Esophagus (tissue), 2 donors: ENCODE measurements at regions not wholly inside any gene's neighbourhood (a gene's known extent, or its start where the extent isn't known, plus 50 kb on each side); places are given as distances from the start of the nearest gene placed in this dataset.

Experiments
- H3K27ac ChIP-seq, 2 donors: one replicate each; pipeline ENCODE4 v1.5.1; 2013; ENCODE audit warnings: low read depth in 2 of 2, mild to moderate bottlenecking in 2 of 2, inconsistent platforms in 1 of 2, low read length in 1 of 2, moderate library complexity in 1 of 2
- H3K27me3 ChIP-seq, 2 donors: one replicate each; pipeline ENCODE4 v1.6.1; 2013; ENCODE audit warnings: low read length in 2 of 2, control low read depth in 1 of 2, mild to moderate bottlenecking in 1 of 2; ENCODE audit not compliant: insufficient read depth in 2 of 2, control insufficient read depth in 1 of 2
- H3K36me3 ChIP-seq, 2 donors: one replicate each; pipeline ENCODE4 v1.6.1; 2013; ENCODE audit warnings: low read length in 1 of 2; ENCODE audit not compliant: control insufficient read depth in 2 of 2, insufficient read depth in 2 of 2
- H3K4me1 ChIP-seq, 2 donors: one replicate each; pipeline ENCODE4 v1.6.1; 2013; ENCODE audit warnings: low read length in 1 of 2; ENCODE audit not compliant: control insufficient read depth in 2 of 2, insufficient read depth in 2 of 2
- H3K4me3 ChIP-seq, 2 donors: one replicate each; pipeline ENCODE4 v1.5.1; 2013; ENCODE audit warnings: low read length in 2 of 2, mild to moderate bottlenecking in 2 of 2, low read depth in 1 of 2, moderate library complexity in 1 of 2
- H3K9me3 ChIP-seq, 2 donors: one replicate each; pipeline ENCODE4 v1.6.1; 2013; ENCODE audit warnings: mild to moderate bottlenecking in 2 of 2, low read depth in 1 of 2, low read length in 1 of 2, moderate library complexity in 1 of 2; ENCODE audit not compliant: control insufficient read depth in 2 of 2, insufficient read depth in 1 of 2
- WGBS, 2 donors: extraction: QIAGEN DNeasy Blood & Tissue Kit; methylation state at CpG; one replicate each; pipeline ENCODE4 v1.1.7; 2013; 5-methylcytosine and 5-hydroxymethylcytosine counted together
- donor health status: healthy with polysubstance abuse.
- donor health status: Bipolar disorder and iron deficiency.

GRCh38 chr3:127520993-127521392 is 69.5 kb downstream of the TPRA1 start:
- Histone ChIP-seq H3K9me3 (peaks cover 0 to 2% of the 10 kb centered on the region in 2 donors), H3K27ac (no peak overlapping the region), H3K36me3 (no peaks in the 10 kb centered on the region), H3K4me3 (no peak overlapping the region), H3K4me1 (no peaks in the 10 kb centered on the region), H3K27me3 (no peaks in the 10 kb centered on the region)
- 72 to 76% methylated on average over 4 of the region's 4 CpGs for WGBS, 2 donors

- Histone ChIP-seq H3K4me3 (no peak overlapping the region), H3K36me3 (no peaks in the 10 kb centered on the region), H3K27me3 (no peaks in the 10 kb centered on the region), H3K27ac (no peak overlapping the region), H3K9me3 (peaks cover 0 to 2% of the 10 kb centered on the region in 2 donors), H3K4me1 (no peaks in the 10 kb centered on the region)
- 78 to 84% methylated on average over 4 of the region's 4 CpGs for WGBS, 2 donors
These were observed 72.0 kb downstream of the TPRA1 start for GRCh38 chr3:127518456-127519081.

- Histone ChIP-seq H3K27me3 (no peaks in the 10 kb centered on the region), H3K4me3 (no peak overlapping the region), H3K9me3 (no peaks in the 10 kb centered on the region), H3K27ac (no peak overlapping the region), H3K36me3 (no peaks in the 10 kb centered on the region), H3K4me1 (no peaks in the 10 kb centered on the region)
- 49 to 56% methylated on average over 3 of the region's 3 CpGs for WGBS, 2 donors
These were observed 78.3 kb downstream of the TPRA1 start for GRCh38 chr3:127512256-127512655.

- Histone ChIP-seq H3K4me3 (no peak overlapping the region), H3K36me3 (no peaks in the 10 kb centered on the region), H3K4me1 (no peaks in the 10 kb centered on the region), H3K27ac (no peak overlapping the region), H3K9me3 (no peaks in the 10 kb centered on the region), H3K27me3 (no peaks in the 10 kb centered on the region)
- WGBS, 2 donors: 75 to 81% methylated on average over 1 of the region's 1 CpG
These were observed 89.4 kb downstream of the TPRA1 start for GRCh38 chr3:127501177-127501576.

GRCh38 chr3:127497676-127498075 is 92.9 kb downstream of the TPRA1 start:
- 79 to 81% methylated on average over 2 of the region's 2 CpGs for WGBS, 2 donors
- H3K27ac ChIP-seq: no peak overlapping the region

GRCh38 chr3:127497166-127497565 is 93.4 kb downstream of the TPRA1 start:
- H3K9me3 ChIP-seq: no peaks in the 10 kb centered on the region
- WGBS, 2 donors: 88 to 92% methylated on average over 3 of the region's 3 CpGs
- no peaks in the 10 kb centered on the region for H3K36me3 ChIP-seq
- no peak overlapping the region for H3K4me3 ChIP-seq
- H3K27me3 ChIP-seq: no peaks in the 10 kb centered on the region
- H3K27ac ChIP-seq: no peak overlapping the region
- H3K4me1 ChIP-seq: no peaks in the 10 kb centered on the region

More at GRCh38 chr3:127497676-127498075, 92.9 kb downstream of the TPRA1 start:
- H3K27me3 ChIP-seq: no peaks in the 10 kb centered on the region
- no peaks in the 10 kb centered on the region for H3K9me3 ChIP-seq
- H3K4me1 ChIP-seq: no peaks in the 10 kb centered on the region
- no peaks in the 10 kb centered on the region for H3K36me3 ChIP-seq
- H3K4me3 ChIP-seq: no peak overlapping the region

- Histone ChIP-seq H3K36me3 (no peaks in the 10 kb centered on the region), H3K9me3 (no peaks in the 10 kb centered on the region), H3K4me3 (no peak overlapping the region), H3K27ac (no peak overlapping the region), H3K27me3 (no peaks in the 10 kb centered on the region), H3K4me1 (no peaks in the 10 kb centered on the region)
- 57 to 64% methylated on average over 2 of the region's 2 CpGs for WGBS, 2 donors
These were observed 94.5 kb downstream of the TPRA1 start for GRCh38 chr3:127495821-127496655.

- H3K9me3 ChIP-seq: no peaks in the 10 kb centered on the region
- 71% methylated on average over 4 of the region's 4 CpGs for WGBS, 2 donors
- no peak overlapping the region for H3K4me3 ChIP-seq
- H3K27me3 ChIP-seq: no peaks in the 10 kb centered on the region
- H3K36me3 ChIP-seq: no peaks in the 10 kb centered on the region
- no peak overlapping the region for H3K27ac ChIP-seq
- H3K4me1 ChIP-seq: no peaks in the 10 kb centered on the region
These were observed 96.4 kb downstream of the TPRA1 start for GRCh38 chr3:127493924-127494646.

- WGBS, 2 donors: 70 to 77% methylated on average over 2 of the region's 2 CpGs
- H3K4me1 ChIP-seq: no peaks in the 10 kb centered on the region
- H3K4me3 ChIP-seq: no peak overlapping the region
- no peaks in the 10 kb centered on the region for H3K36me3 ChIP-seq
- H3K27me3 ChIP-seq: no peaks in the 10 kb centered on the region
- no peak overlapping the region for H3K27ac ChIP-seq
- H3K9me3 ChIP-seq: no peaks in the 10 kb centered on the region
These were observed 98.1 kb downstream of the TPRA1 start for GRCh38 chr3:127492426-127492825.
